HepG2 (cell line): ENCODE measurements at regions not wholly inside any gene's neighbourhood (a gene's known extent, or its start where the extent isn't known, plus 50 kb on each side); places are given as distances from the start of the nearest gene placed in this dataset.

ENCODE experiments used
- ATAC-seq: fragments of 200-7000 bp; cut with Tn5 transposase; 3 replicates; pipeline ENCODE4 v1.9.1; 2020; ENCODE audit warnings: mild to moderate bottlenecking, moderate library complexity
- BruUV-seq: library from RNA; stranded (reverse); fragments of 400-500 nt; replicated peaks from 2 replicates; lab custom pipeline; 2021; lab: Mats Ljungman, UMichigan
- CTCF ChIA-PET: fragments of 300-600 bp; formaldehyde crosslinking; extraction: SDS; loops from one replicate; lab custom pipeline; 2021; ENCODE audit warnings: low total read pairs, inconsistent platforms, low intra/inter-chr PET ratio; lab: Yijun Ruan, JAX
- POLR2A ChIA-PET: fragments of 350-600 bp; sonication (Branson Sonifier 250); formaldehyde crosslinking; loops from one replicate; lab custom pipeline; 2020; ENCODE audit warnings: antibody characterized with exemption, inconsistent platforms; lab: Yijun Ruan, JAX
- DNase-seq: peaks from one replicate; pipeline ENCODE4 v3.0.0-alpha.2; 2015; ENCODE audit warnings: low spot score
- FAIRE-seq: peaks from 3 replicates; lab custom pipeline; 2011; peaks lifted over from hg19 to GRCh38; lab: Jason Lieb, UNC
- H2AFZ ChIP-seq: one replicate; pipeline ENCODE4 v1.6.1; 2011; ENCODE audit warnings: low read length, inconsistent platforms
- H3K27ac ChIP-seq: fragments of 300-600 bp; 3 replicates; pipeline ENCODE4 v1.8.0; 2011; ENCODE audit warnings: mixed run types, mild to moderate bottlenecking, mixed read lengths, low read length, inconsistent platforms; ENCODE audit not compliant: insufficient read depth; ENCODE audit errors: extremely low read length
- H3K27me3 ChIP-seq, 2 experiments: fragments of 200-600 bp in 1 of 2; 2 replicates in 1 of 2; 3 replicates in 1 of 2; pipeline versions ENCODE4 v1.6.0 to v1.8.0; 2011; ENCODE audit warnings: low read length in 2 of 2, mild to moderate bottlenecking in 2 of 2, moderate library complexity in 2 of 2, inconsistent platforms in 1 of 2; ENCODE audit not compliant: insufficient read depth in 2 of 2, control insufficient read depth in 1 of 2
- H3K36me3 ChIP-seq, 2 experiments: fragments of 200-600 bp in 1 of 2; replicated peaks in 1 of 2; 2 replicates in 1 of 2; 3 replicates in 1 of 2; pipeline versions ENCODE4 v1.5.1 to v1.8.0; 2011; ENCODE audit warnings: low read length in 2 of 2, inconsistent platforms in 1 of 2; ENCODE audit not compliant: insufficient read depth in 2 of 2, control insufficient read depth in 1 of 2
- H3K4me1 ChIP-seq: 2 replicates; pipeline ENCODE4 v1.5.1; 2012; ENCODE audit warnings: low read length, inconsistent platforms; ENCODE audit not compliant: insufficient read depth
- H3K4me2 ChIP-seq: 2 replicates; pipeline ENCODE4 v1.6.0; 2011; ENCODE audit warnings: low read depth, low read length, inconsistent platforms
- H3K4me3 ChIP-seq, 3 experiments: fragments of 200-600 bp in 1 of 3; sonication (generic), shearing (Covaris generic) in 1 of 3; replicated peaks in 1 of 3; 2 replicates each; pipeline ENCODE4 v1.5.1; 2011 to 2016; ENCODE audit warnings: low read length in 3 of 3, inconsistent platforms in 2 of 3, low read depth in 2 of 3, mild to moderate bottlenecking in 2 of 3, control low read depth in 1 of 3, mixed read lengths in 1 of 3; ENCODE audit not compliant: insufficient read depth in 1 of 3
- H3K79me2 ChIP-seq: one replicate; pipeline ENCODE4 v1.6.1; 2011; ENCODE audit warnings: low read length, inconsistent platforms; ENCODE audit not compliant: insufficient read depth
- H3K9ac ChIP-seq: 2 replicates; pipeline ENCODE4 v1.6.0; 2011; ENCODE audit warnings: mild to moderate bottlenecking, low read depth, low read length, inconsistent platforms; ENCODE audit not compliant: insufficient read depth
- H3K9me3 ChIP-seq: 2 replicates; pipeline ENCODE4 v1.5.1; 2012; ENCODE audit warnings: mild to moderate bottlenecking, low read length
- H4K20me1 ChIP-seq: 2 replicates; pipeline ENCODE4 v1.6.0; 2011; ENCODE audit warnings: inconsistent platforms, mild to moderate bottlenecking, low read length, moderate library complexity; ENCODE audit not compliant: insufficient read depth
- MTA1 ChIP-seq: sonication (generic); formaldehyde crosslinking; IDR thresholded peaks from 2 replicates; pipeline ENCODE4 v1.4.0; 2020; ENCODE audit warnings: missing genetic modification reagents, mild to moderate bottlenecking, borderline replicate concordance
- PRMT3 ChIP-seq: sonication (generic); formaldehyde crosslinking; IDR thresholded peaks from 2 replicates; pipeline ENCODE4 v1.8.1; 2022; ENCODE audit warnings: low read depth, mild to moderate bottlenecking, moderate library complexity, missing genetic modification reagents, borderline replicate concordance
- RBM39 ChIP-seq: fragments of 200-400 bp; formaldehyde crosslinking; IDR thresholded peaks from one replicate; pipeline ENCODE4 v1.6.1; 2018; ENCODE audit warnings: antibody characterized with exemption, mild to moderate bottlenecking, low read depth, low read length; ENCODE audit not compliant: poor library complexity, severe bottlenecking
- SMARCE1 ChIP-seq: fragments of 450-650 bp; IDR thresholded peaks from 2 replicates; pipeline ENCODE4 v1.6.1; 2017; ENCODE audit warnings: borderline replicate concordance
- SOX6 ChIP-seq, 2 experiments: fragments of 450-650 bp in 1 of 2; sonication (generic) in 1 of 2; formaldehyde crosslinking in 1 of 2; IDR thresholded peaks; 2 replicates each; pipeline versions ENCODE4 v1.4.0 to v1.6.1; 2017 to 2020; ENCODE audit warnings: antibody characterized with exemption in 1 of 2, mild to moderate bottlenecking in 1 of 2, missing genetic modification reagents in 1 of 2
- ZBTB4 ChIP-seq: sonication (generic); formaldehyde crosslinking; IDR thresholded peaks from 2 replicates; pipeline ENCODE4 v1.4.0; 2020; ENCODE audit warnings: missing genetic modification reagents, mild to moderate bottlenecking, borderline replicate concordance
- ZNF24 ChIP-seq: fragments of 450-650 bp; IDR thresholded peaks from 2 replicates; pipeline ENCODE4 v1.6.1; 2017; ENCODE audit warnings: antibody characterized with exemption, mild to moderate bottlenecking
- ZNF484 ChIP-seq: sonication (generic); formaldehyde crosslinking; IDR thresholded peaks from 2 replicates; pipeline ENCODE4 v1.5.1; 2020; ENCODE audit warnings: mild to moderate bottlenecking, low read depth, missing genetic modification reagents, borderline replicate concordance
- ZNF503 ChIP-seq: sonication (generic); formaldehyde crosslinking; IDR thresholded peaks from 2 replicates; pipeline ENCODE4 v1.4.0; 2020; ENCODE audit warnings: missing genetic modification reagents
- ZNF510 ChIP-seq: sonication (generic); formaldehyde crosslinking; IDR thresholded peaks from 2 replicates; pipeline ENCODE4 v1.4.0; 2020; ENCODE audit warnings: low read depth, mild to moderate bottlenecking, missing genetic modification reagents
- ZNF605 ChIP-seq: sonication (generic); formaldehyde crosslinking; IDR thresholded peaks from 2 replicates; pipeline ENCODE4 v1.8.0; 2022; ENCODE audit warnings: mild to moderate bottlenecking, missing genetic modification reagents
- ZNF652 ChIP-seq: IDR thresholded peaks from 2 replicates; pipeline ENCODE4 v1.6.1; 2016; ENCODE audit warnings: low read depth, borderline replicate concordance
- WGBS: methylation state at CpG from one replicate; pipeline ENCODE4 v1.1.6; 2017; ENCODE audit warnings: low lambda C conversion rate; 5-methylcytosine and 5-hydroxymethylcytosine counted together
- in situ Hi-C: cut with HindIII; loops from 2 replicates; pipeline ENCODE4 v1.10.0; 2017; ENCODE audit warnings: low pct_unique_long_range_greater_than_20kb; ENCODE audit not compliant: extremely low pct_ligation_motif_present
- intact Hi-C: fragments of 100-400 bp; cut with micrococcal nuclease; formaldehyde crosslinking; loops from one replicate; pipeline ENCODE4 v1.10.0; 2022; ENCODE audit not compliant: unreplicated experiment
- TF ChIP-seq, protein P1 (sequence below): sonication (generic); formaldehyde crosslinking; IDR thresholded peaks from 2 replicates; pipeline ENCODE4 v1.8.1; 2023; ENCODE audit warnings: mild to moderate bottlenecking, moderate library complexity, missing genetic modification reagents
- TF ChIP-seq, protein P2 (sequence below): sonication (generic); formaldehyde crosslinking; IDR thresholded peaks from 2 replicates; pipeline ENCODE4 v1.5.1; 2020; ENCODE audit warnings: mild to moderate bottlenecking, missing genetic modification reagents

- Histone ChIP-seq H3K27ac (no peak overlapping the region), H3K36me3 (no peaks in the 10 kb centered on the region), H3K9me3 (peaks cover 15% of the 10 kb centered on the region; the same call in 1 of the 2 replicates), H3K79me2 (no peaks in the 10 kb centered on the region), H3K27me3 (no peaks in the 10 kb centered on the region), H3K4me2 (no peak overlapping the region), H3K4me1 (no peaks in the 10 kb centered on the region), H4K20me1 (no peaks in the 10 kb centered on the region), H3K9ac (no peak overlapping the region), H3K4me3 (no peak overlapping the region), H2AFZ (no peak overlapping the region)
- 6% methylated on average over 3 of the region's 3 CpGs for WGBS
- DNase-seq: no peak
- no peak for TF ChIP-seq ZNF484 (CRISPR knock-in tag)
- TF ChIP-seq ZBTB4: no peak
- no peak for TF ChIP-seq ZNF605
- no peak for TF ChIP-seq SOX6 (IDR thresholded peaks at IDR 0.05)
- no peak for TF ChIP-seq SOX6 (CRISPR knock-in tag; IDR thresholded peaks at IDR 0.05)
- TF ChIP-seq MTA1: no peak
- TF ChIP-seq ZNF652 (CRISPR knock-in tag): no peak
- TF ChIP-seq RBM39: no peak
- TF ChIP-seq ZNF510: no peak
- no peak for TF ChIP-seq SMARCE1
- TF ChIP-seq, protein P1, sequence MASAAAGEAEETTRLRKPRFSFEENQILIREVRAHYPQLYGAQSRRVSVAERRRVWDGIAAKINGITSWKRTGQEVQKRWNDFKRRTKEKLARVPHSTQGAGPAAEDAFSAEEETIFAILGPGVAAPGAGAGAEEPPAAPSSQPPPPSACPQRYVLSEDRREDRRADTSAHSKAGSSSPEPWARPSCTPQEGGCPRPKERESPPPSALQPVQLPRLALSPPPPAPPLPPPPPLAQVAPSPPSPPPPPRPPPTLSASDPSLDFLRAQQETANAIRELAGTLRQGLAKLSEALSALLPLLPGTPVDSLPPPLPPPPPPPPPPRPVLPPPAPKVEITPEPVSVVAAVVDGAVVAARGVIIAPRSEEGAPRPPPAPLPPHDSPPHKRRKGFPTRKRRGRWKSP: no peak
- TF ChIP-seq PRMT3: no peak
- TF ChIP-seq ZNF503 (CRISPR knock-in tag): no peak
- no peak for TF ChIP-seq ZNF24
- TF ChIP-seq, protein P2, sequence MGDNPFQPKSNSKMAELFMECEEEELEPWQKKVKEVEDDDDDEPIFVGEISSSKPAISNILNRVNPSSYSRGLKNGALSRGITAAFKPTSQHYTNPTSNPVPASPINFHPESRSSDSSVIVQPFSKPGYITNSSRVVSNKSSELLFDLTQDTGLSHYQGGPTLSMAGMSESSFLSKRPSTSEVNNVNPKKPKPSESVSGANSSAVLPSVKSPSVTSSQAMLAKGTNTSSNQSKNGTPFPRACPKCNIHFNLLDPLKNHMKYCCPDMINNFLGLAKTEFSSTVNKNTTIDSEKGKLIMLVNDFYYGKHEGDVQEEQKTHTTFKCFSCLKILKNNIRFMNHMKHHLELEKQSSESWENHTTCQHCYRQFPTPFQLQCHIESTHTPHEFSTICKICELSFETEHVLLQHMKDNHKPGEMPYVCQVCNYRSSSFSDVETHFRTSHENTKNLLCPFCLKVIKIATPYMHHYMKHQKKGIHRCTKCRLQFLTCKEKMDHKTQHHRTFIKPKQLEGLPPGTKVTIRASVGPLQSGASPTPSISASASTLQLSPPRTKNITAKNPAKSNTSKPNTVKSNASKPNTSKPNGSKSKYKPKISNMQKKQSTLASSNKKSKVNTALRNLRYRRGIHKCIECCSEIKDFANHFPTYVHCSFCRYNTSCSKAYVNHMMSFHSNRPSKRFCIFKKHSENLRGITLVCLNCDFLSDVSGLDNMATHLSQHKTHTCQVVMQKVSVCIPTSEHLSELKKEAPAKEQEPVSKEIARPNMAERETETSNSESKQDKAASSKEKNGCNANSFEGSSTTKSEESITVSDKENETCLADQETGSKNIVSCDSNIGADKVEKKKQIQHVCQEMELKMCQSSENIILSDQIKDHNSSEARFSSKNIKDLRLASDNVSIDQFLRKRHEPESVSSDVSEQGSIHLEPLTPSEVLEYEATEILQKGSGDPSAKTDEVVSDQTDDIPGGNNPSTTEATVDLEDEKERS: no peak
- POLR2A ChIA-PET: no interaction called here
- no TSS peak for BruUV-seq
- CTCF ChIA-PET: no interaction called here
- intact Hi-C loops: loop anchor here (10.0 kb wide), 1 partner anchor 1442 kb away; no protein-coding TSS in a partner anchor
- no peak for FAIRE-seq
- no peak for ATAC-seq
- in situ Hi-C loops: no loop called here
Measured at GRCh38 chr19:30783212-30783611, 411.0 kb downstream of the ZNF536 start.
